Upper lobe of right lung (tissue), 1 donor: ENCODE measurements at regions not wholly inside any gene's neighbourhood (a gene's known extent, or its start where the extent isn't known, plus 50 kb on each side); places are given as distances from the start of the nearest gene placed in this dataset.

ENCODE experiments used
- ATAC-seq: fragments of 200-7000 bp; cut with Tn5 transposase; one replicate; pipeline ENCODE4 v1.9.1; 2020; ENCODE audit warnings: mild to moderate bottlenecking, moderate library complexity
- DNase-seq: peaks from one replicate; pipeline ENCODE4 v3.0.0-alpha.2; 2020
- H3K27ac ChIP-seq: fragments of 200-600 bp; one replicate; pipeline ENCODE4 v1.8.0; 2022
- H3K27me3 ChIP-seq: fragments of 200-600 bp; one replicate; pipeline ENCODE4 v1.8.0; 2022; ENCODE audit warnings: mild to moderate bottlenecking
- H3K36me3 ChIP-seq: fragments of 200-600 bp; one replicate; pipeline ENCODE4 v1.8.0; 2022
- H3K4me1 ChIP-seq: fragments of 200-600 bp; one replicate; pipeline ENCODE4 v1.8.0; 2022
- H3K4me3 ChIP-seq: fragments of 200-600 bp; one replicate; pipeline ENCODE4 v1.8.0; 2022; ENCODE audit warnings: mild to moderate bottlenecking
- H3K9me3 ChIP-seq: fragments of 200-600 bp; one replicate; pipeline ENCODE4 v1.8.0; 2022
- CTCF ChIP-seq: fragments of 200-600 bp; IDR thresholded peaks from one replicate; pipeline ENCODE4 v1.8.0; 2022; ENCODE audit warnings: antibody characterized with exemption
- intact Hi-C: fragments of 100-400 bp; cut with DNase I; formaldehyde crosslinking; loops from one replicate; pipeline ENCODE4 v1.11.0; 2022
- donor health status: DM: no; HTN: yes; CAD: no; lungs with severe emphysema.

- H3K36me3 ChIP-seq = no peaks in the 10 kb centered on the region
- DNase-seq = no peak
- TF ChIP-seq CTCF = no peak
- no peaks in the 10 kb centered on the region for H3K27me3 ChIP-seq
- ATAC-seq = no peak
- no peak overlapping the region for H3K27ac ChIP-seq
- no peaks in the 10 kb centered on the region for H3K4me1 ChIP-seq
- no peaks in the 10 kb centered on the region for H3K9me3 ChIP-seq
- intact Hi-C loops = no loop called here
- H3K4me3 ChIP-seq = no peak overlapping the region
Measured at GRCh38 chr17:53390575-53390974, 432.2 kb upstream of the KIF2B start.

GRCh38 chr17:53387745-53388144 is 435.0 kb upstream of the KIF2B start:
- TF ChIP-seq CTCF = no peak
- no peak overlapping the region for H3K4me3 ChIP-seq
- intact Hi-C loops = no loop called here
- H3K27me3 ChIP-seq = no peaks in the 10 kb centered on the region
- no peaks in the 10 kb centered on the region for H3K4me1 ChIP-seq
- H3K9me3 ChIP-seq = no peaks in the 10 kb centered on the region
- no peak for DNase-seq
- H3K27ac ChIP-seq = no peak overlapping the region
- no peaks in the 10 kb centered on the region for H3K36me3 ChIP-seq
- ATAC-seq = no peak

- no peaks in the 10 kb centered on the region for H3K27me3 ChIP-seq
- no peaks in the 10 kb centered on the region for H3K9me3 ChIP-seq
- DNase-seq (no peak), ATAC-seq (no peak)
- no peaks in the 10 kb centered on the region for H3K36me3 ChIP-seq
- no peaks in the 10 kb centered on the region for H3K4me1 ChIP-seq
- no peak overlapping the region for H3K4me3 ChIP-seq
- intact Hi-C loops = no loop called here
- no peak for TF ChIP-seq CTCF
- H3K27ac ChIP-seq = no peak overlapping the region
Measured at GRCh38 chr17:53353919-53354351, 468.8 kb upstream of the KIF2B start.

- H3K4me3 ChIP-seq = no peak overlapping the region
- no peaks in the 10 kb centered on the region for H3K36me3 ChIP-seq
- intact Hi-C loops = no loop called here
- no peaks in the 10 kb centered on the region for H3K27me3 ChIP-seq
- ATAC-seq (no peak), DNase-seq (no peak)
- no peak for TF ChIP-seq CTCF
- H3K27ac ChIP-seq = no peak overlapping the region
- H3K9me3 ChIP-seq = peaks cover 3% of the 10 kb centered on the region
- H3K4me1 ChIP-seq = no peaks in the 10 kb centered on the region
Measured at GRCh38 chr17:53344778-53345177, 477.9 kb upstream of the KIF2B start.

- Histone ChIP-seq H3K9me3 (no peaks in the 10 kb centered on the region), H3K27me3 (no peaks in the 10 kb centered on the region), H3K36me3 (no peaks in the 10 kb centered on the region), H3K27ac (no peak overlapping the region), H3K4me3 (no peak overlapping the region), H3K4me1 (no peaks in the 10 kb centered on the region)
- ATAC-seq (no peak), DNase-seq (no peak)
- intact Hi-C loops = no loop called here
- TF ChIP-seq CTCF = no peak
Measured at GRCh38 chr17:53336281-53336680, 486.4 kb upstream of the KIF2B start.

GRCh38 chr17:53335443-53335842 is 487.3 kb upstream of the KIF2B start:
- no peak for DNase-seq
- no peaks in the 10 kb centered on the region for H3K9me3 ChIP-seq
- H3K4me3 ChIP-seq = no peak overlapping the region
- no peak overlapping the region for H3K27ac ChIP-seq
- ATAC-seq = no peak
- H3K4me1 ChIP-seq = no peaks in the 10 kb centered on the region
- intact Hi-C loops = no loop called here
- no peak for TF ChIP-seq CTCF
- H3K27me3 ChIP-seq = no peaks in the 10 kb centered on the region
- no peaks in the 10 kb centered on the region for H3K36me3 ChIP-seq
